ENCODE measurements at regions not wholly inside any gene's neighbourhood (a gene's known extent, or its start where the extent isn't known, plus 50 kb on each side); places are given as distances from the start of the nearest gene placed in this dataset.

- TF ChIP-seq ISL1 (CRISPR knock-in tag; IDR thresholded peaks at IDR 0.05) = no peak
- no peak for TF ChIP-seq ZNF8 (CRISPR knock-in tag; IDR thresholded peaks at IDR 0.05)
Measured at GRCh38 chr6:156575361-156575760, 201.8 kb upstream of the ARID1B start.
